Left ventricle myocardium inferior (tissue), 1 donor: ENCODE measurements at regions not wholly inside any gene's neighbourhood (a gene's known extent, or its start where the extent isn't known, plus 50 kb on each side); places are given as distances from the start of the nearest gene placed in this dataset.
A peak's percentile ranks its signal among the peaks of the same experiment; 100 is the strongest.

Source experiments
- DNase-seq: peaks from one replicate; pipeline ENCODE4 v3.0.0-alpha.2; 2020
- H3K27ac ChIP-seq: fragments of 200-600 bp; replicated peaks from 2 replicates; pipeline ENCODE4 v1.8.0; 2021
- H3K27me3 ChIP-seq: fragments of 200-600 bp; 2 replicates; pipeline ENCODE4 v1.8.0; 2021; ENCODE audit warnings: low read depth
- H3K36me3 ChIP-seq: fragments of 200-600 bp; 2 replicates; pipeline ENCODE4 v1.8.0; 2021
- H3K4me1 ChIP-seq: fragments of 200-600 bp; 2 replicates; pipeline ENCODE4 v1.8.0; 2021
- H3K4me3 ChIP-seq: fragments of 200-600 bp; 2 replicates; pipeline ENCODE4 v1.8.0; 2021; ENCODE audit warnings: mild to moderate bottlenecking, moderate library complexity
- H3K9me3 ChIP-seq: fragments of 200-600 bp; replicated peaks from 2 replicates; pipeline ENCODE4 v1.8.0; 2021
- intact Hi-C: fragments of 100-400 bp; cut with micrococcal nuclease; formaldehyde crosslinking; loops from one replicate; pipeline ENCODE4 v1.11.0; 2022
- TF ChIP-seq, protein P1 (sequence below): fragments of 200-600 bp; IDR thresholded peaks from 2 replicates; pipeline ENCODE4 v1.8.0; 2021; ENCODE audit warnings: antibody characterized with exemption, mild to moderate bottlenecking, borderline replicate concordance
- donor health status: DM: no; HTN: yes; CAD: no; lungs with severe emphysema.

- H3K36me3 ChIP-seq: no peaks in the 10 kb centered on the region
- no peaks in the 10 kb centered on the region for H3K9me3 ChIP-seq
- intact Hi-C loops: loop anchor here (10.0 kb wide), 1 partner anchor 63 kb away; no protein-coding TSS in a partner anchor
- H3K27ac ChIP-seq: no peak overlapping the region
- peaks cover 12% of the 10 kb centered on the region for H3K27me3 ChIP-seq
- DNase-seq: no peak
- no peaks in the 10 kb centered on the region for H3K4me1 ChIP-seq
- TF ChIP-seq, protein P1, sequence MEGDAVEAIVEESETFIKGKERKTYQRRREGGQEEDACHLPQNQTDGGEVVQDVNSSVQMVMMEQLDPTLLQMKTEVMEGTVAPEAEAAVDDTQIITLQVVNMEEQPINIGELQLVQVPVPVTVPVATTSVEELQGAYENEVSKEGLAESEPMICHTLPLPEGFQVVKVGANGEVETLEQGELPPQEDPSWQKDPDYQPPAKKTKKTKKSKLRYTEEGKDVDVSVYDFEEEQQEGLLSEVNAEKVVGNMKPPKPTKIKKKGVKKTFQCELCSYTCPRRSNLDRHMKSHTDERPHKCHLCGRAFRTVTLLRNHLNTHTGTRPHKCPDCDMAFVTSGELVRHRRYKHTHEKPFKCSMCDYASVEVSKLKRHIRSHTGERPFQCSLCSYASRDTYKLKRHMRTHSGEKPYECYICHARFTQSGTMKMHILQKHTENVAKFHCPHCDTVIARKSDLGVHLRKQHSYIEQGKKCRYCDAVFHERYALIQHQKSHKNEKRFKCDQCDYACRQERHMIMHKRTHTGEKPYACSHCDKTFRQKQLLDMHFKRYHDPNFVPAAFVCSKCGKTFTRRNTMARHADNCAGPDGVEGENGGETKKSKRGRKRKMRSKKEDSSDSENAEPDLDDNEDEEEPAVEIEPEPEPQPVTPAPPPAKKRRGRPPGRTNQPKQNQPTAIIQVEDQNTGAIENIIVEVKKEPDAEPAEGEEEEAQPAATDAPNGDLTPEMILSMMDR: no peak
- H3K4me3 ChIP-seq: no peak overlapping the region
Observed at GRCh38 chr9:115517335-115518075, 399.5 kb upstream of the TNC start.

DNA sequence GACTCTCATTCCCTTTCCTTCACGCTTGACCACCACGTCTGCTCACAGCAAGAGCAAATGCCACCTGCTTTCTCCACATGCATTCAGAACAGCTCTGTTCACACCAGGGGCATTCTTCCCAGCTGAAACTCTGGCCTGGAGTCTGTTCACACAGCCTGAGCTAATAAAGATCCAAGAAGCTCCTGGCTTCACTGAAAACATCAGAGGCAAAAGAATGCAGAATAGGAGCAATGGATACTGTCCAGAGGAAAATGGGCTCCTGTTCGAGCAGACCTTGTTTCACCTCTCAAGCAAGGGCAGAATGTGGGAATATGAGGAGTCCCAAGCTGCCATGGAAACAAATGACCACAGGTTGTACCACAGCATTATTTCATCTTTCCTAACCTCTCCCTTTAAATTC lies 402.7 kb upstream of the TNC start:
- DNase-seq: no peak
- Histone ChIP-seq H3K9me3 (no peaks in the 10 kb centered on the region), H3K4me3 (no peak overlapping the region), H3K4me1 (no peaks in the 10 kb centered on the region), H3K36me3 (no peaks in the 10 kb centered on the region), H3K27ac (no peak overlapping the region), H3K27me3 (peaks cover 14% of the 10 kb centered on the region)
- TF ChIP-seq, protein P1: no peak
- intact Hi-C loops: no loop called here

DNA sequence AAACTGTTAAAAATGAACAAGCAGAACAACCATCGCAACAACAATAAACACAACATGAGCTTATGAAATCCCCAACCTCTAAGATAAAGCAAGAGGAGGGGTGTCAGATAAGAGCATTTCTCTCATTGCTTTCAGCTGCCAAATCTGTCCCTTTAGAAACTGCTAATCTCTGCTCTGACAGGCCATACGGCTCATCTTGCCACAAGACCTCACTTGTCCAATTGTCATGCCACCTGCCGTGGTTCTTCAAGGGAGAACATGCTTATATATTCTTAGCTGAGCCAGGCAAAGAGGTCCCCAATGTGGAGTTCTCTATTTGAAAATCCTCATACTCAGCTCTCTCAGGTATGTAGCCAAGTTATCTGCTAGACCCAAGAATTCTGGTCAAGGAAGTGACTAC lies 405.0 kb upstream of the TNC start:
- DNase-seq: no peak
- peaks cover 18% of the 10 kb centered on the region for H3K27me3 ChIP-seq
- H3K4me1 ChIP-seq: no peaks in the 10 kb centered on the region
- intact Hi-C loops: no loop called here
- H3K4me3 ChIP-seq: no peak overlapping the region
- no peak overlapping the region for H3K27ac ChIP-seq
- H3K36me3 ChIP-seq: no peaks in the 10 kb centered on the region
- TF ChIP-seq, protein P1: no peak
- no peaks in the 10 kb centered on the region for H3K9me3 ChIP-seq

DNA sequence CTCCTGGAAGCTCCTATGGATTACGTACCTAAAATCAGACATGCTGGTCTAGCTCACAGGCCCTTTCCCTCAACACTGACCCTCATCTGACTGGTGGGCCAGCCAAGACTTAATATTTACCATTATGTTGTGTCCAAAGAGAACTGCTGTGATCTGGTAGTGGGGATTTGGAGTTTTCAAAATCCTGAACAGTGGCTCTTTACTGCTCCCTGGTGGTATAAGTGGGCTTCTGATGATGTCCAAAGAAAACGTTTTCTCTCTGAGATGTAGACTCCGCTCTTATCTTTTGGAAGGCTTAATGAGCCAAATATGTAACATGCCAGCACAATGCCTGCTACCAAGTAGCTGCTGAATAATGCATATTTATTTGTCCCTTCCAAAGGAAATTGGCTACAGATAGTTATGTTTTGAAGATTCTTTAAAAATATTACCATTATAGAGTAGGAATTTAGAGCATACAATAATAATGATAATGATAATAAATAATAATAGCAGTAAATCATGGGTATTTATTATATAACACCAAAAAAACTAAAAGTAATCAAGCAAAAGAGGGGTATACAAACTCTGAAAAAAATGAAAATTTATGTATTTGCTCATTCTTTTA lies 406.6 kb upstream of the TNC start:
- Histone ChIP-seq H3K27me3 (peaks cover 22% of the 10 kb centered on the region), H3K36me3 (no peaks in the 10 kb centered on the region), H3K27ac (no peak overlapping the region), H3K4me1 (no peaks in the 10 kb centered on the region), H3K9me3 (no peaks in the 10 kb centered on the region), H3K4me3 (no peak overlapping the region)
- TF ChIP-seq, protein P1: peak; percentile 64
- intact Hi-C loops: no loop called here
- no peak for DNase-seq

DNA sequence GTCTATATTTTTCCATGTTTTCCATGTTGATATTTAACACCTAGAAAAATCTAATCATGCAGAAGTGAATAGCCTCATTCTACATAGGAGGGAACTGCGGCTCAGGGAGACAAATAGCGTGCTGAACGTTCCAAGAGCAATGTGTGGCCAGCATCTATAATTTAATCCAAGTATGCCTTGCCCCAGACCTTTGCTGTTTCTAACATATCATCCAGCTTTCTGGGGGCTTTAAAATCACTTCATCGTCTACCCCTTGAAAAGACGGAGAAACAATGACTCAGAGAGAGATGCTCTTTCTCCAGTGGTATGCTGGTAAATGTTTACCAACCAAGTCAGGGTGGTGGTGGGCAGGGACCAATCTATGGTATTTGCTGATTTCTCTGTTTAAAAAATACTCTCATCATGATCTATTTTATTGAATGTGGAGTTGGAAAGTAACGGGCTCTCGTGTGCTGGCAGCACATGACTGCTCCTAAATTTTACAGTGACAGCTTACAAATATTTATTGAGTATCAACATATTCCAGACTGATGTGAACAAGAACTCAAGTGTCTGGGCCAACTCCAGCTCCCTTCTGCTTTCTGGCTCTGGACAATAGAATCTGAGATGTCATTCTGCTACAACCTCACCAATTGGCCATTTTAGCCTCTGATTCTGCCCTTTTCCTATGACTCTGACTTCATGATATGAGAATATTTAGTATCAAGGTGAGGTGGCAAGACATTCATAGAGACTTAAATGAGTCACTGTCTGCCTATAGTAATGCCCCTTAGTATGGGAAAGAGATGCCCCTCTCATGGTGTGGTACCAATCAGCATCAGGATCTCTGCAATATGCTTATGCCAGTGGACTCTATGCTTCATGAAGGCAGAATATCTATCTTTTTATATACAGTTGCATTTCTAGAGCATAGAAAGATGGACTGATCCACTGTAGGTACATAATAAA lies 407.4 kb upstream of the TNC start:
- Histone ChIP-seq H3K9me3 (no peaks in the 10 kb centered on the region), H3K36me3 (no peaks in the 10 kb centered on the region), H3K4me3 (no peak overlapping the region), H3K27ac (no peak overlapping the region), H3K4me1 (no peaks in the 10 kb centered on the region), H3K27me3 (peaks cover 26% of the 10 kb centered on the region)
- intact Hi-C loops: no loop called here
- no peak for DNase-seq
- TF ChIP-seq, protein P1: no peak
